ENCODE measurements at regions not wholly inside any gene's neighbourhood (a gene's known extent, or its start where the extent isn't known, plus 50 kb on each side); places are given as distances from the start of the nearest gene placed in this dataset.
"Not testable (repeated sequence)": the region's sequence is repeated elsewhere in the genome, so short reads cannot be mapped to it uniquely, and the experiment has no call there.

DNA sequence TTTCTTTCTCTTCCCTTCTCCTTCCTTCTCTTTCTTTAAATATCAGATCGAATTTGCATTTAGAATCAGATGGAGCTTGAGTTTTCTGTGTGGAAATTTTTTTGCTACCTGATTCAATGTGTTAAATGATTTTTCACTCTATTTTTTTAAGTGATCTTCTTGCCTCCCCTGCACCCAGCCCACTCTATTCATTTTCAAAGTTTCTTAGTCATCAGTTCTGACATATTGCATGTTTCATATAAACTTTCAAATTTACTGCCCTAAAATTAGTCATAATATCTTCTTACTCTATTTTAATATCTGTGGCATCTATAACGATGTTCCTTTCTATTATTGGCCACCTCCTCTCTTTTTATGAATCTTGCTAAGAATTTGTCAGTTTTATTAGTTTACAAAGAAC is 69.1 kb downstream of the MTNR1B start:
- Histone ChIP-seq H3K36me3 (replicated peaks in 1 of 2) (no peaks in the 10 kb centered on the region), H3K27me3 (peaks cover 3% of the 10 kb centered on the region), H3K4me3 (no peak overlapping the region), H3K9me3 (replicated peaks in 1 of 3) (no peaks in the 10 kb centered on the region), H3K4me1 (replicated peaks in 1 of 2) (no peaks in the 10 kb centered on the region), H3K27ac (no peak overlapping the region)
- intact Hi-C loops (cut with DNase I) = no loop called here
- 56 to 71% (median 65%) methylated on average over 2 of the region's 2 CpGs for WGBS, 4 donors
- TF ChIP-seq, protein P1, sequence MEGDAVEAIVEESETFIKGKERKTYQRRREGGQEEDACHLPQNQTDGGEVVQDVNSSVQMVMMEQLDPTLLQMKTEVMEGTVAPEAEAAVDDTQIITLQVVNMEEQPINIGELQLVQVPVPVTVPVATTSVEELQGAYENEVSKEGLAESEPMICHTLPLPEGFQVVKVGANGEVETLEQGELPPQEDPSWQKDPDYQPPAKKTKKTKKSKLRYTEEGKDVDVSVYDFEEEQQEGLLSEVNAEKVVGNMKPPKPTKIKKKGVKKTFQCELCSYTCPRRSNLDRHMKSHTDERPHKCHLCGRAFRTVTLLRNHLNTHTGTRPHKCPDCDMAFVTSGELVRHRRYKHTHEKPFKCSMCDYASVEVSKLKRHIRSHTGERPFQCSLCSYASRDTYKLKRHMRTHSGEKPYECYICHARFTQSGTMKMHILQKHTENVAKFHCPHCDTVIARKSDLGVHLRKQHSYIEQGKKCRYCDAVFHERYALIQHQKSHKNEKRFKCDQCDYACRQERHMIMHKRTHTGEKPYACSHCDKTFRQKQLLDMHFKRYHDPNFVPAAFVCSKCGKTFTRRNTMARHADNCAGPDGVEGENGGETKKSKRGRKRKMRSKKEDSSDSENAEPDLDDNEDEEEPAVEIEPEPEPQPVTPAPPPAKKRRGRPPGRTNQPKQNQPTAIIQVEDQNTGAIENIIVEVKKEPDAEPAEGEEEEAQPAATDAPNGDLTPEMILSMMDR (IDR thresholded peaks at IDR 0.05) = no peak
- no peak for TF ChIP-seq POLR2A (IDR thresholded peaks at IDR 0.05)
- DNase-seq = no peak

DNA sequence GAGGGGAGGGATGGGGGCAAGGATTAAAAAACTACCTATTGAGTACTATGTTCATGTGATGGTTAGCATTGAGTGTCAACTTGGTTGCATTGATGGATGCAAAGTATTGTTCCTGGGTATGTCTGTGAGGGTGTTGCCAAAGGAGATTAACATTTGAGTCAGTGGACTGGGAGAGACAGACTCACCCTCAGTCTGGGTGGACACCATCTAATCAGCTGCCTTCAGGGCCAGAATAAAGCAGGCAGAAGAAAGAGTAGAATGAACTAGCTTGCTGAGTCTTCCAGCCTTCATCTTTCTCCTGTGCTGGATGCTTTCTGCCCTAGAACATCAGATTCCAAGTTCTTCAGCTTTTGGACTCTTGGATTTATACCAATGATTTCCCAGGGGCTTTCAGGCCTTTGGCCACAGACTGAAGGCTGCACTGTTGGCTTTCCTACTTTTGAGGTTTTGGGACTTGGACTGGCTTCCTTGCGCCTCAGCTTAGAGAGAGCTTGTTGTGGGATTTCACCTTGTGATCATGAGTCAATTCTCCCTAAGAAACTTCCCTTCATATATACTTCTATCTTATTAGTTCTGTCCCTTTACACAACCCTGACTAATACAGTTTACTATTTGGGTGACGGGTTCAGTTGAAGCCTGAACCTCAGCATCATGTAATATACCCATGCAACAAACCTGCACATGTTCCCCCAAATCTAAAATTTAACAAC is 70.2 kb downstream of the MTNR1B start:
- TF ChIP-seq, protein P1 (IDR thresholded peaks at IDR 0.05) = no peak
- TF ChIP-seq POLR2A (IDR thresholded peaks at IDR 0.05) = no peak
- no peaks in the 10 kb centered on the region for H3K36me3 ChIP-seq (replicated peaks in 1 of 2)
- no peak overlapping the region for H3K4me3 ChIP-seq
- no peak overlapping the region for H3K27ac ChIP-seq
- no peaks in the 10 kb centered on the region for H3K9me3 ChIP-seq (replicated peaks in 1 of 3)
- WGBS, 4 donors = 88 to 94% (median 91%) methylated on average over 2 of the region's 2 CpGs
- DNase-seq = no peak
- intact Hi-C loops (cut with DNase I) = no loop called here
- H3K4me1 ChIP-seq (replicated peaks in 1 of 2) = no peaks in the 10 kb centered on the region
- H3K27me3 ChIP-seq = peaks cover 3% of the 10 kb centered on the region

DNA sequence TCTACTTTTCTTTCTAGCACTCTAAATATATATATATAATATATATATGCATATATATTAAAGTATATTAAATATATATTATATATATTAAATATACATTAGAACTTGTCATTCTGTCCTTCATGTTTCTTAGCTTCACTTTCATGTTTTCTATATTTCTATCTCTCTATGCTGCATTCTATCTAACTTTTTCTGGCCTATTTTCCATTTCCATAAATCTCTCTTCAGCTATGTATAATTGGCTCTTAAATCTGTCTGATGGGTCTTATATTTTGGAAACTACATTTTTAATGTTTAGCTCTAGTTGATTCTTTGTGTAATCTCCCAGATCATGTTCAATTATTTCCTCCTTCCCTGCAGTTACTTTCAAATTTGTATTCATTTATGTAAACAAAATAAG is 72.2 kb downstream of the MTNR1B start:
- intact Hi-C loops (cut with DNase I) = no loop called here
- TF ChIP-seq, protein P1 (IDR thresholded peaks at IDR 0.05) = no peak
- TF ChIP-seq POLR2A (IDR thresholded peaks at IDR 0.05) = no peak
- no peaks in the 10 kb centered on the region for H3K9me3 ChIP-seq (replicated peaks in 1 of 3)
- H3K27me3 ChIP-seq = peaks cover 3% of the 10 kb centered on the region
- H3K4me1 ChIP-seq (replicated peaks in 1 of 2) = no peaks in the 10 kb centered on the region
- no peaks in the 10 kb centered on the region for H3K36me3 ChIP-seq (replicated peaks in 1 of 2)
- no peak for DNase-seq
- H3K27ac ChIP-seq = no peak overlapping the region
- H3K4me3 ChIP-seq = no peak overlapping the region

DNA sequence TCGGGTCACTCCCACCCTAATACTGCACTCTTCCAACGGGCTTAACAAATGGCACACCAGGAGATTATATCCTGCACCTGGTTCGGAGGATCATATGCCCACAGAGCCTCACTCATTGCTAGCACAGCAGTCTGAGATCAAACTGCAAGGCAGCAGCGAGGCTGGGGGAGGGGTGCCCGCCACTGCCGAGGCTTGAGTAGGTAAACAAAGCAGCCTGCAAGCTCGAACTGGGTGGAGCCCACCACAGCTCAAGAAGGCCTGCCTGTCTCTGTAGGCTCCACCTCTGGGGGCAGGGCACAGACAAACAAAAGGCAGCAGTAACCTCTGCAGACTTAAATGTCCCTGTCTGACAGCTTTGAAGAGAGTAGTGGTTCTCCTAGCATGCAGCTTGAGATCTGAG is 73.7 kb downstream of the MTNR1B start:
- DNase-seq; H3K27ac ChIP-seq; H3K4me3 ChIP-seq; H3K4me1 ChIP-seq (replicated peaks in 1 of 2); intact Hi-C loops (cut with DNase I); H3K27me3 ChIP-seq; H3K36me3 ChIP-seq (replicated peaks in 1 of 2); H3K9me3 ChIP-seq (replicated peaks in 1 of 3): not testable (repeated sequence)
- WGBS, 4 donors = 84 to 94% (median 90%) methylated on average over 4 to 7 of the region's 7 CpGs

DNA sequence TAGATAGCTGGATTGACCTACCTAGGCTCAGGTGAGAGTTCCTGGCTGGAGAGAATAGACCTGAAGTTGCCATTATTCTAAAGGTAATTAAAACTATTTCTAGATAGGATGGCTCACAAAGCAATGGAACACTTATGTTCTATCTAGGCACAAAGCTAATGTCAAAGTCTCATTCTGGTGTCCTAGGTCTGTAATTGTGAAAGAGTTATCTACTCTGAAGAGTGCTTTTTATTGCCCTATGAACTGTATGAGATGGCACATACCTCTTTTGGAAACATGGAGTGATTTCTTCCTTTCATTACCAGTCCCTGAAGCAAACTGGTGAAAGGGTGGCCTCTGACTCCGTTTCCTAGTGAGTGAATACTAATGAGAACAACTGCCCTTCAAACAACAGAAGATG is 80.3 kb downstream of the MTNR1B start:
- Histone ChIP-seq H3K4me1 (replicated peaks in 1 of 2) (no peaks in the 10 kb centered on the region), H3K4me3 (no peak overlapping the region), H3K9me3 (replicated peaks in 1 of 3) (no peaks in the 10 kb centered on the region), H3K27me3 (no peaks in the 10 kb centered on the region), H3K27ac (no peak overlapping the region), H3K36me3 (replicated peaks in 1 of 2) (no peaks in the 10 kb centered on the region)
- TF ChIP-seq, protein P1 (IDR thresholded peaks at IDR 0.05) = no peak
- TF ChIP-seq POLR2A (IDR thresholded peaks at IDR 0.05) = no peak
- no peak for DNase-seq
- 56 to 69% (median 60%) methylated on average over 1 of the region's 1 CpG for WGBS, 4 donors
- intact Hi-C loops (cut with DNase I) = no loop called here

Measured in adrenal gland (tissue), 9 donors.